ENCODE measurements at regions not wholly inside any gene's neighbourhood (a gene's known extent, or its start where the extent isn't known, plus 50 kb on each side); places are given as distances from the start of the nearest gene placed in this dataset.

- no peak for DNase-seq (ENCODE audit: low spot score in 2 of 2)
- Histone ChIP-seq H3K4me3 (no peak overlapping the region), H3K9me3 (peaks cover 0 to 5% (median 0%) of the 10 kb centered on the region in 4 donors), H3K4me1 (no peaks in the 10 kb centered on the region), H3K36me3 (no peaks in the 10 kb centered on the region), H3K27ac (no peak overlapping the region), H3K27me3 (no peaks in the 10 kb centered on the region)
- TF ChIP-seq POLR2A (IDR thresholded peaks at IDR 0.05) (no peak), EP300 (IDR thresholded peaks at IDR 0.05) (no peak), CTCF (IDR thresholded peaks at IDR 0.05) (no peak)
- 83 to 84% methylated on average over 8 of the region's 8 CpGs for WGBS, 2 donors
Measured at GRCh38 chr2:201975434-201975833, 58.2 kb upstream of the FZD7 start.

DNA sequence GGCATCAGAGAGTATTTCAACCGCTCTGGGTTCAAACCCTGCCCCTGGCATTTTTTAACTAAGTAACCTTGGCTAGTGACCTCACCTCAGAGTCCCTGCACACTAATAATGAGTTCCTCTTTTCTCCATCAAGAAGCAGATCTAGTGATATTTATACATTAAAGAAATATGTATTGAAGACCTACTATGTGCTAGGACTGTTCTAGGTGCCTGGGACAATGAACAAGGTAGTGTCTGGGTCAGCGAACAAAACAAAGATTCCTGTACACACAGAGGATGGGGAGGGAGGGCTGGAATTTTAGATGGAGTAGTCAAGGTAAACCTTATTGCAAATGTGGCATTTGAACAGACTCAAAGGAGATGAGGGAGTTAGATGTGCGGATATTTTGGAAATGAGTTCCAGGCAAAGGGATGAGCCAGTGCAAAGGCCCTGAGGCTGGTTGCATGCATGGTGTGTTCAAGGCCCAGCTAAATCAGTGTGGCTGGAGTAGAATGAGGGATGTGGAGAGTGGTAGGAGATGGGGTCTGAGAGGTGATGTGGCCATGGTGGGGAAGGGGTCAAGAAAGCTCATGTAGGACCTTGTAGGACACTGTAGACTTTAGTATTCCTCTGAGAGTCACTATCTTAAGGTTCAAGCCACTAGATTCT lies 57.6 kb upstream of the FZD7 start:
- no peak for DNase-seq (ENCODE audit: low spot score in 2 of 2)
- Histone ChIP-seq H3K4me1 (no peaks in the 10 kb centered on the region), H3K9me3 (no peaks in the 10 kb centered on the region), H3K27me3 (no peaks in the 10 kb centered on the region), H3K4me3 (no peak overlapping the region), H3K27ac (no peak overlapping the region), H3K36me3 (no peaks in the 10 kb centered on the region)
- TF ChIP-seq EP300 (IDR thresholded peaks at IDR 0.05) (no peak), CTCF (IDR thresholded peaks at IDR 0.05) (no peak), POLR2A (IDR thresholded peaks at IDR 0.05) (no peak)
- WGBS, 2 donors: 97 to 99% methylated on average over 3 of the region's 3 CpGs

- Histone ChIP-seq H3K27ac (no peak overlapping the region), H3K9me3 (no peaks in the 10 kb centered on the region), H3K4me3 (no peak overlapping the region), H3K36me3 (no peaks in the 10 kb centered on the region), H3K27me3 (no peaks in the 10 kb centered on the region), H3K4me1 (no peaks in the 10 kb centered on the region)
- no peak for TF ChIP-seq POLR2A (IDR thresholded peaks at IDR 0.05)
- TF ChIP-seq CTCF (IDR thresholded peaks at IDR 0.05): no peak
- no peak for TF ChIP-seq EP300 (IDR thresholded peaks at IDR 0.05)
- 74 to 91% methylated on average over 2 of the region's 2 CpGs for WGBS, 2 donors
- DNase-seq (ENCODE audit: low spot score in 2 of 2): no peak
Measured at GRCh38 chr2:201977651-201978050, 56.0 kb upstream of the FZD7 start.

DNA sequence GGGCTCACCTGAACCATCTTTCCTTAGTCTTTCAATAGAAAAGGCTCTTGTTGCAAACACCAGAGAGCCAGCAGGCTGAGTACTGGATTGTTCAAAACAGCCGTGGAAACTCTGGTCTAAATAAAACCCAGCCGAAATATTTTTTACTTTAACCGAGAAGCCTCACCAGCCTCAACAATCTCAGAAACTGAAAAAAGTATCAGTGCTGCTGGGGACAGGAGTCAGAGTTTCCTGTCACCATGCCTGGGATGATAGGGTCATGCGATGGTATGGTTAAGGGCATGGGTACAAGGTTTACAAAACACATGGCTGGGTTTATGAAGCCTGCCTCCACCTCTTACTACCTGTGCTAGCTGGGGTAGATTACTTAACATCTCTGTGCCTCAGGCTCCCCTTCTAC lies 55.3 kb upstream of the FZD7 start:
- peaks cover 0 to 2% (median 0%) of the 10 kb centered on the region in 4 donors for H3K4me1 ChIP-seq
- no peaks in the 10 kb centered on the region for H3K36me3 ChIP-seq
- no peak overlapping the region for H3K4me3 ChIP-seq
- H3K27me3 ChIP-seq: no peaks in the 10 kb centered on the region
- TF ChIP-seq CTCF (IDR thresholded peaks at IDR 0.05): no peak
- no peak for TF ChIP-seq POLR2A (IDR thresholded peaks at IDR 0.05)
- no peak for TF ChIP-seq EP300 (IDR thresholded peaks at IDR 0.05)
- DNase-seq (ENCODE audit: low spot score in 2 of 2): no peak
- WGBS, 2 donors: 86% methylated on average over 4 of the region's 4 CpGs
- H3K9me3 ChIP-seq: no peaks in the 10 kb centered on the region
- no peak overlapping the region for H3K27ac ChIP-seq

GRCh38 chr2:201978986-201979385 lies 54.7 kb upstream of the FZD7 start:
- TF ChIP-seq POLR2A (IDR thresholded peaks at IDR 0.05): no peak
- TF ChIP-seq CTCF (IDR thresholded peaks at IDR 0.05): no peak
- TF ChIP-seq EP300 (IDR thresholded peaks at IDR 0.05): no peak

More at GRCh38 chr2:201978986-201979385, 54.7 kb upstream of the FZD7 start:
- Histone ChIP-seq H3K27ac (no peak overlapping the region), H3K36me3 (no peaks in the 10 kb centered on the region), H3K27me3 (no peaks in the 10 kb centered on the region), H3K4me3 (no peak overlapping the region), H3K9me3 (no peaks in the 10 kb centered on the region), H3K4me1 (peaks cover 0 to 6% (median 0%) of the 10 kb centered on the region in 4 donors)
- 47 to 57% methylated on average over 4 of the region's 4 CpGs for WGBS, 2 donors
- DNase-seq (ENCODE audit: low spot score in 2 of 2): no peak

Data from tibial nerve (tissue), 4 donors.